Thyroid gland (tissue), 4 donors: ENCODE measurements at regions not wholly inside any gene's neighbourhood (a gene's known extent, or its start where the extent isn't known, plus 50 kb on each side); places are given as distances from the start of the nearest gene placed in this dataset.
"Not testable (repeated sequence)": the region's sequence is repeated elsewhere in the genome, so short reads cannot be mapped to it uniquely, and the experiment has no call there.

Experiments used
- DNase-seq, 2 donors: peaks; one replicate each; pipeline ENCODE4 v3.0.0-alpha.2; 2019
- H3K27ac ChIP-seq, 3 donors: fragments of 200-600 bp; sonication (generic); 1 replicate in 2 of 3; 2 replicates in 1 of 3; pipeline ENCODE4 v1.5.1; 2016 to 2019; ENCODE audit warnings: mild to moderate bottlenecking in 1 of 3, moderate library complexity in 1 of 3
- H3K27me3 ChIP-seq: fragments of 200-600 bp; sonication (generic); one replicate; pipeline ENCODE4 v1.5.1; 2019
- H3K36me3 ChIP-seq, 2 donors: fragments of 200-600 bp; sonication (generic); one replicate each; pipeline ENCODE4 v1.5.1; 2016 to 2019
- H3K4me1 ChIP-seq, 2 donors: fragments of 200-600 bp; sonication (generic); one replicate each; pipeline ENCODE4 v1.5.1; 2017 to 2019
- H3K4me3 ChIP-seq, 3 donors: fragments of 200-600 bp; sonication (generic); replicated peaks in 1 of 3; 1 replicate in 2 of 3; 2 replicates in 1 of 3; pipeline ENCODE4 v1.5.1; 2016; ENCODE audit warnings: mild to moderate bottlenecking in 1 of 3
- H3K9me3 ChIP-seq: fragments of 200-600 bp; sonication (generic); one replicate; pipeline ENCODE4 v1.5.1; 2017
- POLR2A ChIP-seq, 2 donors: fragments of 450-650 bp; IDR thresholded peaks; one replicate each; pipeline ENCODE4 v1.6.1; 2017; ENCODE audit warnings: antibody characterized with exemption in 2 of 2, mild to moderate bottlenecking in 2 of 2, moderate library complexity in 1 of 2
- WGBS, 2 donors: methylation state at CpG; one replicate each; pipeline ENCODE4 v1.1.5; 2017; 5-methylcytosine and 5-hydroxymethylcytosine counted together
- intact Hi-C: fragments of 100-400 bp; cut with DNase I; formaldehyde crosslinking; loops from one replicate; pipeline ENCODE4 v1.15.1; 2023
- TF ChIP-seq, protein P1 (sequence below), 6 experiments: fragments of 200-600 bp in 3 of 6; fragments of 450-650 bp in 3 of 6; sonication (generic) in 3 of 6; IDR thresholded peaks; one replicate each; pipeline ENCODE4 v1.5.1; 2016 to 2019; ENCODE audit warnings: antibody characterized with exemption in 6 of 6, mild to moderate bottlenecking in 2 of 6, inconsistent platforms in 1 of 6, moderate library complexity in 1 of 6

DNA sequence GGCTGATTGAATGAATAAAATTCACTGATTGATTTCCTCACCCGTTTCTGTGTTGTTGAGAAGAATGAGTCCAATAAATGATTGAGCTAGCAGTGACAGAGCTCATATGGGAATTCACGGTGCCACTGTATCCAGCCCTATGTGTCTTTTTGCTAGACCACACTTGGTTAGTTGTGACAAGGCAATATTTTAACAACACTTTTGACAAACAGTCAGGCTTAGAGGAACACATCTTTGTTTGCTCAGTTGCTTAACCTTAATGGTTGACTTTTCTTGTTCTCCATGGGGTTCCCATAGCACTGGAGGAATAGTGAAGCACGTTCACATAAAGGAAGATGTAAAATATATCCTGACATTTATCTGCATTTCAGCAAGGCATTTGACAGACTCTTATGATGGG lies 273.9 kb upstream of the DEPDC1 start:
- no peak for DNase-seq
- no peak for TF ChIP-seq POLR2A (IDR thresholded peaks at IDR 0.05)
- TF ChIP-seq, protein P1, sequence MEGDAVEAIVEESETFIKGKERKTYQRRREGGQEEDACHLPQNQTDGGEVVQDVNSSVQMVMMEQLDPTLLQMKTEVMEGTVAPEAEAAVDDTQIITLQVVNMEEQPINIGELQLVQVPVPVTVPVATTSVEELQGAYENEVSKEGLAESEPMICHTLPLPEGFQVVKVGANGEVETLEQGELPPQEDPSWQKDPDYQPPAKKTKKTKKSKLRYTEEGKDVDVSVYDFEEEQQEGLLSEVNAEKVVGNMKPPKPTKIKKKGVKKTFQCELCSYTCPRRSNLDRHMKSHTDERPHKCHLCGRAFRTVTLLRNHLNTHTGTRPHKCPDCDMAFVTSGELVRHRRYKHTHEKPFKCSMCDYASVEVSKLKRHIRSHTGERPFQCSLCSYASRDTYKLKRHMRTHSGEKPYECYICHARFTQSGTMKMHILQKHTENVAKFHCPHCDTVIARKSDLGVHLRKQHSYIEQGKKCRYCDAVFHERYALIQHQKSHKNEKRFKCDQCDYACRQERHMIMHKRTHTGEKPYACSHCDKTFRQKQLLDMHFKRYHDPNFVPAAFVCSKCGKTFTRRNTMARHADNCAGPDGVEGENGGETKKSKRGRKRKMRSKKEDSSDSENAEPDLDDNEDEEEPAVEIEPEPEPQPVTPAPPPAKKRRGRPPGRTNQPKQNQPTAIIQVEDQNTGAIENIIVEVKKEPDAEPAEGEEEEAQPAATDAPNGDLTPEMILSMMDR (IDR thresholded peaks at IDR 0.05), result no peak
- Histone ChIP-seq H3K9me3 (no peaks in the 10 kb centered on the region), H3K27me3 (no peaks in the 10 kb centered on the region), H3K4me3 (no peak overlapping the region), H3K27ac (no peak overlapping the region), H3K36me3 (no peaks in the 10 kb centered on the region), H3K4me1 (no peaks in the 10 kb centered on the region)
- intact Hi-C loops, result no loop called here
- 81 to 83% methylated on average over 3 of the region's 3 CpGs for WGBS, 2 donors

DNA sequence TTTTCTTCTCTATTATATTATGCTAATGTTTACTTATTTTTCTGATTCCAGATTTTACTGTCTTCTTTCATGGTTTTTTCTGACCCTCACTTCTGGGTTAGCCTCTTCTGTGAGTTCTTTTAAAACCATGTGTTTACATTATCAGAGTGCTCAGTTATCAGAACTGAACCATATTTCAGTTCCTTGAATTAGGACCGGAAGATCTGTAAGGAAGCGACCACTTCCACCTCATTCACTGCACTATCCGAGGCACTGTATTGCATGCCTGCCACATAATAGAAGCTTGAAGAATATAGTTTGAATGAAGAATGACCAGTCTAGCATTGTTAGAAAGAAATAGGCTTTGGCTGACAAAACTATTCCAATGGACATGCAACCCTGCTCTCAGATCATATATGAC lies 281.0 kb upstream of the DEPDC1 start:
- no peak for DNase-seq
- H3K4me1 ChIP-seq, result no peaks in the 10 kb centered on the region
- no peaks in the 10 kb centered on the region for H3K27me3 ChIP-seq
- H3K9me3 ChIP-seq, result no peaks in the 10 kb centered on the region
- TF ChIP-seq, protein P1 (IDR thresholded peaks at IDR 0.05), result no peak
- no peak for TF ChIP-seq POLR2A (IDR thresholded peaks at IDR 0.05)
- H3K27ac ChIP-seq, result no peak overlapping the region
- H3K4me3 ChIP-seq, result no peak overlapping the region
- intact Hi-C loops, result no loop called here
- H3K36me3 ChIP-seq, result no peaks in the 10 kb centered on the region
- WGBS, 2 donors, result 69 to 77% methylated on average over 3 of the region's 3 CpGs

DNA sequence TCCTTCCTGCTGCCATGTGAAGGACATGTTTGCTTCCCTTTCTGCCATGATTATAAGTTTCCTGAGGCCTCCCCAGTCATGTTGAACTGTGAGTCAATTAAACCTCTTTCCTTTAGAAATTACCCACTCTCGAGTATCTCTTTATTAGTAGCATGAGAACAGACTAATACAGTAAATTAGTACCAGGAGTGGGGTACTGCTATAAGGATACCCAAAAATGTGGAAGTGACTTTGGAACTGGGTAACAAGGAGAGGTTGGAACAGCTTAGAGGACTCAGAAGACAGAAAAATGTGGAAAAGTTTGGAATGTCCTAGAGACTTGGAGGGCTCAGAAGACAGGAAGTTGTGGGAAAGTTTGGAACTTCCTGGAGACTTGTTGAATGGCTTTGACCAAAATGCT lies 283.0 kb upstream of the DEPDC1 start:
- WGBS, 2 donors, result 76 to 87% methylated on average over 1 of the region's 1 CpG
- not testable (repeated sequence) for DNase-seq, H3K27ac ChIP-seq

DNA sequence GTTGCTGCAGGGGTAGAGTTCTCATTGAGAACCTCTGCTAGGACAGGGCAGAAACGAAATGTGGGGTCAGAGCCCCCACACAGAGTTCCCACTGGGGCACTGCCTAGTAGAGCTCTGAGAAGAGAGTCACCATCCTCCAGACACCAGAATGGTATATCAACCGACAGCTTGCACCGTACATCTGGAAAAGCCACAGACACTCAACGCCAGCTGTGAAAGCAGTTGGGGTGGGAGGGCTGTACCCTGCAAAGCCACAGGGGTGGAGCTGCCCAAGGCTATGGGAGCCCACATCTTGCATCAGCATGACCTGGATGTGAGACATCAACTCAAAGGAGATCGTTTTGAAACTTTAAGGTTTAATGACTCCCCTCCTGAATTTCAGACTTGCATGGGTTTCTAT lies 284.0 kb upstream of the DEPDC1 start:
- intact Hi-C loops, result no loop called here
- DNase-seq, result no peak
- Histone ChIP-seq H3K36me3 (no peaks in the 10 kb centered on the region), H3K4me3 (no peak overlapping the region), H3K4me1 (no peaks in the 10 kb centered on the region), H3K27ac (no peak overlapping the region), H3K9me3 (no peaks in the 10 kb centered on the region), H3K27me3 (no peaks in the 10 kb centered on the region)
- 58 to 61% methylated on average over 5 of the region's 5 CpGs for WGBS, 2 donors
- no peak for TF ChIP-seq POLR2A (IDR thresholded peaks at IDR 0.05)
- TF ChIP-seq, protein P1 (IDR thresholded peaks at IDR 0.05), result no peak

More for the DNA sequence above, 283.0 kb upstream of the DEPDC1 start:
- H3K27me3 ChIP-seq, H3K36me3 ChIP-seq, H3K4me3 ChIP-seq, intact Hi-C loops, H3K4me1 ChIP-seq, H3K9me3 ChIP-seq: not testable (repeated sequence)

DNA sequence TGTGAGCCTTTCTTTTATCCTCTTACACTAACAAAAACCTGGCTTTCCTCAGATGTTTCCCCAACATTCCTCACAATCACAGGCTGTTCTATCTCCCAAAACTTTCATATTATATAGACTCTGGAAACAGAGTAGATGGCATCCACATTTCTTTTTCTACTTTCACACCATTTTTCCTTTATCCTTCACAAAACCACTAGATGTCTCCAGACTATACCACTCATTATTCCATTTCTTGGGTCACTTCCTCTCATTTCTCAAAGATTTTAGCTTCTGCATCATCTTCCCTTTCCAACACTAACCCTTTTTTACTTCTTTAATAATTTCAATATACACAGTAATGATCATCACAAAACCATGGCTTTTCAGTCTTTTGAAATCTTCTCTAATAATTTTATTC lies 286.0 kb upstream of the DEPDC1 start:
- no peaks in the 10 kb centered on the region for H3K27me3 ChIP-seq
- no peak for DNase-seq

More for the DNA sequence above, 286.0 kb upstream of the DEPDC1 start:
- no peaks in the 10 kb centered on the region for H3K9me3 ChIP-seq
- no peak overlapping the region for H3K27ac ChIP-seq
- no peaks in the 10 kb centered on the region for H3K36me3 ChIP-seq
- no peaks in the 10 kb centered on the region for H3K4me1 ChIP-seq
- intact Hi-C loops, result no loop called here
- no peak overlapping the region for H3K4me3 ChIP-seq
- TF ChIP-seq POLR2A (IDR thresholded peaks at IDR 0.05), result no peak
- TF ChIP-seq, protein P1 (IDR thresholded peaks at IDR 0.05), result peak in 3 of 6 experiments; percentile 18 to 32 (median 21)
